ENCODE measurements at regions not wholly inside any gene's neighbourhood (a gene's known extent, or its start where the extent isn't known, plus 50 kb on each side); places are given as distances from the start of the nearest gene placed in this dataset.

GRCh38 chr21:41560661-41561158 lies 52.8 kb upstream of the TMPRSS2 start:
- Histone ChIP-seq H3K4me1 (ENCODE audit: insufficient read depth, low read length) (no peaks in the 10 kb centered on the region), H2AFZ (ENCODE audit: low read depth, low read length) (no peak overlapping the region), H3K9me3 (ENCODE audit: low read length) (no peaks in the 10 kb centered on the region), H3K36me3 (ENCODE audit: insufficient read depth, low read length) (no peaks in the 10 kb centered on the region), H3K4me3 (ENCODE audit: low read length) (no peak overlapping the region), H3K27me3 (ENCODE audit: insufficient read depth, low read length) (no peaks in the 10 kb centered on the region)

GRCh38 chr21:41559658-41560631 lies 52.0 kb upstream of the TMPRSS2 start:
- H3K4me3 ChIP-seq (ENCODE audit: low read length), result no peak overlapping the region
- no peaks in the 10 kb centered on the region for H3K27me3 ChIP-seq (ENCODE audit: insufficient read depth, low read length)
- H3K9me3 ChIP-seq (ENCODE audit: low read length), result no peaks in the 10 kb centered on the region
- no peak overlapping the region for H2AFZ ChIP-seq (ENCODE audit: low read depth, low read length)
- no peaks in the 10 kb centered on the region for H3K36me3 ChIP-seq (ENCODE audit: insufficient read depth, low read length)
- H3K4me1 ChIP-seq (ENCODE audit: insufficient read depth, low read length), result no peaks in the 10 kb centered on the region

GRCh38 chr21:41558842-41559241 lies 50.9 kb upstream of the TMPRSS2 start:
- no peaks in the 10 kb centered on the region for H3K9me3 ChIP-seq (ENCODE audit: low read length)
- H3K4me3 ChIP-seq (ENCODE audit: low read length), result no peak overlapping the region
- H3K27me3 ChIP-seq (ENCODE audit: insufficient read depth, low read length), result no peaks in the 10 kb centered on the region
- no peaks in the 10 kb centered on the region for H3K4me1 ChIP-seq (ENCODE audit: insufficient read depth, low read length)
- no peak overlapping the region for H2AFZ ChIP-seq (ENCODE audit: low read depth, low read length)
- H3K36me3 ChIP-seq (ENCODE audit: insufficient read depth, low read length), result no peaks in the 10 kb centered on the region

GRCh38 chr21:41557884-41558283 lies 49.9 kb upstream of the TMPRSS2 start:
- no peaks in the 10 kb centered on the region for H3K36me3 ChIP-seq (ENCODE audit: insufficient read depth, low read length)
- no peak overlapping the region for H3K4me3 ChIP-seq (ENCODE audit: low read length)
- H3K4me1 ChIP-seq (ENCODE audit: insufficient read depth, low read length), result no peaks in the 10 kb centered on the region
- H2AFZ ChIP-seq (ENCODE audit: low read depth, low read length), result no peak overlapping the region
- no peaks in the 10 kb centered on the region for H3K27me3 ChIP-seq (ENCODE audit: insufficient read depth, low read length)
- H3K9me3 ChIP-seq (ENCODE audit: low read length), result no peaks in the 10 kb centered on the region
